GM18508 (cell line): ENCODE measurements at regions not wholly inside any gene's neighbourhood (a gene's known extent, or its start where the extent isn't known, plus 50 kb on each side); places are given as distances from the start of the nearest gene placed in this dataset.

ENCODE experiments used
- ATAC-seq: cut with Tn5 transposase; IDR thresholded peaks from one replicate; pipeline ENCODE4 v1.9.1; 2021; ENCODE audit warnings: moderate number of reproducible peaks; ENCODE audit not compliant: insufficient read depth, unreplicated experiment

DNA sequence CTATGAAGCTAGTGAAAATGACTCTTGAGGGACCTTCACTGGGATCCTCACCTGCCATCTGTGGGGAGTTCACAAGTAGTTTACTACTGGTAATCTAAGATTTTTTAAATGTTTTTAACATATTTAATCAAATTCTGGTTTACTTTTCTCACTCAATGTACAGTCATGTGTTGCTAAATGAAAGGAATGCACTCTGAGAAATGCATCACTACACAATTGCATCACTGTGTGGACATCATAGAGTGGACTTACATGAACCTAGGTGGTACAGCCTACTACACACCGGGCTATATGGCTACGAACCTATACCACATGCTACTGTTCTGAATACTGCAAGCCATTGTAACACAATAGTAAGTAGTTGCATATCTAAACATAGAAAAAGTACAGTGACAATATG, 528.0 kb downstream of the BCL11A start:
- ATAC-seq, result no peak

DNA sequence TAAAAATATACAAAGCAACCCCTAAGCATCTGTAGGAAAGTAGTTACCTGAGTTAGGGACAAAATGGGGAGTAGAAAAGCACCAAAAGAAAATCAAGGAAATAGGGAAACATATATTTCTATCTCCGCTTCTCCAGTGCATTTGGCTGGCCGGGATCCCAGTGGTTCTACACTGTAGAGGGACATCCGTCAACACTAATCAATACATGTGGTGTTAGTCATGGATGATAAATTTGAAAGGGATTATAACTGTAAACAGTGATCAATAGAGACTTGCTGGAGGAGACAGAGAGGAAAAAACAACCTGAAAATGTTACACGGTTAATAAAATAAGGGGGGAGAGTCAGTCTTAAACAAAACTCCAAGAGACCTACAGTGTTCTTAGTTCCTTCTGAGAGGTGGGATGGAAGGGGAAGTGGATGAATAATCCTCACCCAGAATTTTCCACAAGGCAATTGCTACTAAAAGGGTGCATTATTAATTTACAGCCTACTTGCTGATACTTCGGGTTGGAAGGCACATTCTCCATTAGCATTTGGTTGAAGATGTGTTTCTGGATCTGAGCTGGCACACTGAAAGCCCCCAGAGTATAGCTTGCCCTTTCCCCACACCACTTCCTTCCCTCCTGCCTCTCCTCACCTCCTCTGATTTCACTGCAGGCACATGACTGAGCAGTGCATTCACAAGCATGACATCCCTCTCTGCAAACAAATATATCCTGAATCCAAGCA, 530.0 kb downstream of the BCL11A start:
- no peak for ATAC-seq

GRCh38 chr2:60007671-60008070, 545.8 kb downstream of the BCL11A start:
- ATAC-seq, result no peak

GRCh38 chr2:60003076-60003475, 550.4 kb downstream of the BCL11A start:
- ATAC-seq, result no peak

GRCh38 chr2:60002183-60002867, 551.1 kb downstream of the BCL11A start:
- no peak for ATAC-seq

DNA sequence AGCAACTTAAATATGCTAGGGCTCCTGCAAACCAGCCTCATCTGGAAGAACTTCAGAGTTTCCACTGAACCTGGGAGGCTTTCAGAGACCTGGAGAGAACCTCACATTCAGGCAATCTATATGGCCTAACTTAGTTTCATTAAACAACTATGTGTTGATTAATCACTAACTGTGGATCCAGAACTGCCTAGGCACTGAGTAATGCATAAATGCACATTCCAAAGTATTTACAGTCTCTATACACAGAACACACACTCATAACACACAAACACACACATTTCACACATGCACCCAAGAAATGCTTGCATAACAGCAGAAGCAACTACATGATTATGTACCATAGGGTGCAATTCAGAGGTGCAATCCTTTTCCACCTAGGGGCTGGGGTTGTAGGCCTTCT, 552.8 kb downstream of the BCL11A start:
- no peak for ATAC-seq

- no peak for ATAC-seq
These were observed 555.1 kb downstream of the BCL11A start for GRCh38 chr2:59998324-59998723.

DNA sequence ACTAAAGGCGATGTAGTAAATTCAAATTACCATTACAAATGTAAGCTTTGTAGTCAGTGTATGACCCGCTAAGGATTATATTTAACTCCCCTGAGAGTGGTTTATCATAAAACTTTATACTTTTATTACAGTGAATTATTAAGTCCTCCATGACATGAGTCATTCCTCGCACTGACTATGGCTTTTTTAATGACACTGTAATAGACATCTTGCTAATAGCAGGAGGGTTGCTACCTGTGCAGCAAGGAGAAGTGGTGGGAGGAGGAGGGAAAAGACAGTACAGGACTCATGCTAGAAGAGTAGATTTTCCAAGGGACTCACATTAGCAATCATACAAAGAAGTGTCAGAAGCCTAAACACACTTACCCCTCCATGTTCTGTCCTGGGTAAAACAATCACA, 556.1 kb downstream of the BCL11A start:
- ATAC-seq, result no peak

- ATAC-seq, result no peak
These were observed 556.6 kb downstream of the BCL11A start for GRCh38 chr2:59996855-59997254.

GRCh38 chr2:59993726-59994125, 559.7 kb downstream of the BCL11A start:
- ATAC-seq, result no peak

DNA sequence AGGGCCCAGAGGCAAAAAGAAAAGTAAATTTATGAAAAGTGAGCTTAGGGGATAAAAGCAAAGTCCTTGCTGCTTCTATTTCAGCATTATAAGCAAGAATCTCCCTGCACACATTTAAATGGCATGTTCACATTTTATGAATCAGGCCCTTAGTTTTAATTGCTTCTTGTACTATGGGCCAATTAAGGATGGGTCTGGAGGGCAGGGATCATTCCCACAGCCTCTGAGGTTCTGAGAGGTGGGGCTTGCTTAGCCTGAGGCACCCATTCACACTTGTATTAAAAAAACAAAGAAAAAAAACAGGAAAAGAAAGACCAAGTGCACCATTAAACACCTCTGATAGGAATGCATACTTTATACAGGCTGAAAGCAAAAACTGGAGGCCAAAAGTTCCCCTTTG, 565.1 kb downstream of the BCL11A start:
- no peak for ATAC-seq

GRCh38 chr2:59986511-59986910, 566.9 kb downstream of the BCL11A start:
- ATAC-seq, result no peak

- no peak for ATAC-seq
These were observed 567.5 kb downstream of the BCL11A start for GRCh38 chr2:59985923-59986322.

- no peak for ATAC-seq
These were observed 579.2 kb downstream of the BCL11A start for GRCh38 chr2:59974051-59974766.

GRCh38 chr2:59969161-59969560, 584.3 kb downstream of the BCL11A start:
- ATAC-seq, result no peak

DNA sequence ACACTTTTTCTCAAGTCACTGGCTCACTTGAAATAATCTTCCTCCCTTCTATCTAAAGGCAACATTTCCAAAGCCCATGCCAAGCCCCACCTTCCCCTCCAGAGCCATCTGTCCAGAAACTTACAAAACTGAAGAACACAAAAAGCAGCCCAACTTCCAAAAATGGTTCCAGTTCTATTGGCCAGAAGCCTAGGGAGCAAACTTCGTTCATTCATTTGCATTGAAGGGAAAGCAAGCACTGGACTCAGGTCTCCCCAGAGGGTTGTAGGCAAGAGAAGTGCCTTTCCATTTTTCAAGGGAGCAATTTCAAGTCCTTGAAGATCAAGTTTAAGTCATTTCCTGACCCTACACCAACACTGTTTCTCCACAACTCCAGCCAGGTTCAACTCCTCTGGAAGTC, 585.0 kb downstream of the BCL11A start:
- no peak for ATAC-seq

- ATAC-seq, result no peak
These were observed 585.8 kb downstream of the BCL11A start for GRCh38 chr2:59967691-59968090.

- ATAC-seq, result no peak
These were observed 590.3 kb downstream of the BCL11A start for GRCh38 chr2:59963157-59963556.

- ATAC-seq, result no peak
These were observed 591.7 kb downstream of the BCL11A start for GRCh38 chr2:59961746-59962145.

GRCh38 chr2:59959944-59960343, 593.5 kb downstream of the BCL11A start:
- no peak for ATAC-seq

DNA sequence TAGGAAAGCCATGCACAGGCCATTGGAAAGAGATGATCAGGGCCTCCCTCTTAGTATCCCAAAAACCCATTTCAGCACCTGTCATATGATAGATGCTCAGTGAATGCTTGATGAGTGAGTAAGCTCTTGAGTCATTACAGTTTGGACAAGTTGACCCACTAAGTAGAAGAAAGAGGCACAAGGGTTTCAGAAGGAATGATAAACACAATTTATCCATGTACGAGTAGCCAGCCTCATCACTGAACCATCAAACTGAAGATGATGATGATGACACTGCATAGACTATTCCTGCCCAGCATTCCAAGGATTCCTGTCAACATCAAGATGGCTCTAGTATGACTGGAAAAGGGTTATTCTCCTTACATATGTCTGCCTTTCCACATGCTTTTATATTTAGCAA, 596.0 kb downstream of the BCL11A start:
- no peak for ATAC-seq
